Hepatocyte (in vitro differentiated cells): ENCODE measurements at regions not wholly inside any gene's neighbourhood (a gene's known extent, or its start where the extent isn't known, plus 50 kb on each side); places are given as distances from the start of the nearest gene placed in this dataset.
"Not testable (repeated sequence)": the region's sequence is repeated elsewhere in the genome, so short reads cannot be mapped to it uniquely, and the experiment has no call there.

ENCODE experiments used
- DNase-seq: peaks from one replicate; pipeline ENCODE4 v3.0.0-alpha.2; 2016; ENCODE audit warnings: low spot score
- H2AFZ ChIP-seq: fragments of 200-600 bp; sonication (generic); 2 replicates; pipeline ENCODE4 v1.6.0; 2016; ENCODE audit warnings: antibody characterized with exemption, mild to moderate bottlenecking
- H3K27ac ChIP-seq: fragments of 200-600 bp; sonication (generic); 2 replicates; pipeline ENCODE4 v1.5.1; 2016; ENCODE audit warnings: mild to moderate bottlenecking
- H3K27me3 ChIP-seq: fragments of 200-600 bp; sonication (generic); 2 replicates; pipeline ENCODE4 v1.6.1; 2016
- H3K36me3 ChIP-seq: fragments of 200-600 bp; sonication (generic); replicated peaks from 2 replicates; pipeline ENCODE4 v1.5.1; 2016; ENCODE audit warnings: low read depth; ENCODE audit not compliant: insufficient read depth
- H3K4me1 ChIP-seq: fragments of 200-600 bp; sonication (generic); 2 replicates; pipeline ENCODE4 v1.5.1; 2016; ENCODE audit warnings: mild to moderate bottlenecking, moderate library complexity; ENCODE audit not compliant: insufficient read depth
- H3K4me2 ChIP-seq: fragments of 200-600 bp; sonication (generic); 2 replicates; pipeline ENCODE4 v1.6.0; 2016
- H3K4me3 ChIP-seq: fragments of 200-600 bp; sonication (generic); 2 replicates; pipeline ENCODE4 v1.5.1; 2016; ENCODE audit warnings: mild to moderate bottlenecking
- H3K79me2 ChIP-seq: fragments of 200-600 bp; sonication (generic); 2 replicates; pipeline ENCODE4 v1.6.0; 2017; ENCODE audit warnings: mild to moderate bottlenecking
- H3K9me2 ChIP-seq: fragments of 200-600 bp; sonication (generic); replicated peaks from 2 replicates; pipeline ENCODE4 v1.6.0; 2017; ENCODE audit warnings: mild to moderate bottlenecking; ENCODE audit not compliant: insufficient read depth
- H3K9me3 ChIP-seq: fragments of 200-600 bp; sonication (generic); 2 replicates; pipeline ENCODE4 v1.5.1; 2016; ENCODE audit warnings: low read depth, mild to moderate bottlenecking
- H4K20me1 ChIP-seq: fragments of 200-600 bp; sonication (generic); 2 replicates; pipeline ENCODE4 v1.6.0; 2016; ENCODE audit warnings: mild to moderate bottlenecking; ENCODE audit not compliant: insufficient read depth, poor library complexity, severe bottlenecking
- CTCF ChIP-seq: fragments of 200-600 bp; sonication (generic); IDR thresholded peaks from 2 replicates; pipeline ENCODE4 v1.5.1; 2016; ENCODE audit warnings: antibody characterized with exemption, mild to moderate bottlenecking; ENCODE audit not compliant: poor library complexity
- EZH2 ChIP-seq: fragments of 200-600 bp; sonication (generic); IDR thresholded peaks from 2 replicates; pipeline ENCODE4 v1.6.1; 2016; ENCODE audit warnings: antibody characterized with exemption, mild to moderate bottlenecking, borderline replicate concordance
- EZH2phosphoT487 ChIP-seq: fragments of 200-600 bp; sonication (generic); IDR thresholded peaks from one replicate; pipeline ENCODE4 v1.6.1; 2018; ENCODE audit warnings: antibody characterized with exemption, mild to moderate bottlenecking, low read depth, moderate library complexity; ENCODE audit not compliant: unreplicated experiment, severe bottlenecking
- WGBS: methylation state at CpG from one replicate; pipeline ENCODE4 v1.1.6; 2016; ENCODE audit warnings: low lambda C conversion rate; ENCODE audit errors: missing lambda C conversion rate; 5-methylcytosine and 5-hydroxymethylcytosine counted together

GRCh38 chr6:134614606-134615485, 296.9 kb upstream of the SGK1 start:
- no peaks in the 10 kb centered on the region for H4K20me1 ChIP-seq
- H3K4me2 ChIP-seq: no peak overlapping the region
- H2AFZ ChIP-seq: no peak overlapping the region
- no peaks in the 10 kb centered on the region for H3K9me2 ChIP-seq
- WGBS: 92% methylated on average over 5 of the region's 5 CpGs
- H3K79me2 ChIP-seq: no peaks in the 10 kb centered on the region
- H3K4me3 ChIP-seq: no peak overlapping the region
- H3K36me3 ChIP-seq: no peaks in the 10 kb centered on the region
- H3K27ac ChIP-seq: no peak overlapping the region
- H3K4me1 ChIP-seq: no peaks in the 10 kb centered on the region
- H3K9me3 ChIP-seq: no peaks in the 10 kb centered on the region
- DNase-seq: no peak
- TF ChIP-seq EZH2phosphoT487 (no peak), CTCF (no peak), EZH2 (no peak)
- H3K27me3 ChIP-seq: no peaks in the 10 kb centered on the region

- H3K79me2 ChIP-seq, H3K27me3 ChIP-seq, H2AFZ ChIP-seq, H3K27ac ChIP-seq, H3K4me3 ChIP-seq, DNase-seq, H3K4me1 ChIP-seq, H3K4me2 ChIP-seq, H3K9me3 ChIP-seq, H4K20me1 ChIP-seq, H3K9me2 ChIP-seq, H3K36me3 ChIP-seq: not testable (repeated sequence)
- 95% methylated on average over 1 of the region's 1 CpG for WGBS
Measured at GRCh38 chr6:134612128-134612527, 294.2 kb upstream of the SGK1 start.

- Histone ChIP-seq H3K4me2 (no peak overlapping the region), H3K9me2 (no peaks in the 10 kb centered on the region), H2AFZ (no peak overlapping the region), H3K27me3 (no peaks in the 10 kb centered on the region), H3K79me2 (no peaks in the 10 kb centered on the region), H4K20me1 (no peaks in the 10 kb centered on the region), H3K27ac (no peak overlapping the region), H3K4me1 (no peaks in the 10 kb centered on the region), H3K9me3 (no peaks in the 10 kb centered on the region), H3K4me3 (no peak overlapping the region), H3K36me3 (no peaks in the 10 kb centered on the region)
- no peak for DNase-seq
- TF ChIP-seq CTCF (no peak), EZH2 (no peak), EZH2phosphoT487 (no peak)
- WGBS: 97% methylated on average over 2 of the region's 2 CpGs
Measured at GRCh38 chr6:134610411-134610810, 292.5 kb upstream of the SGK1 start.

GRCh38 chr6:134609716-134610261, 291.9 kb upstream of the SGK1 start:
- Histone ChIP-seq H3K27ac (no peak overlapping the region), H3K4me3 (no peak overlapping the region), H3K9me3 (no peaks in the 10 kb centered on the region), H3K9me2 (no peaks in the 10 kb centered on the region), H3K4me1 (no peaks in the 10 kb centered on the region), H3K79me2 (no peaks in the 10 kb centered on the region), H3K4me2 (no peak overlapping the region), H4K20me1 (no peaks in the 10 kb centered on the region), H3K36me3 (no peaks in the 10 kb centered on the region), H3K27me3 (no peaks in the 10 kb centered on the region), H2AFZ (no peak overlapping the region)
- DNase-seq: no peak
- WGBS: 95% methylated on average over 1 of the region's 1 CpG
- TF ChIP-seq EZH2: no peak
- no peak for TF ChIP-seq CTCF
- no peak for TF ChIP-seq EZH2phosphoT487
